Superior temporal gyrus (tissue), 1 donor: ENCODE measurements at regions not wholly inside any gene's neighbourhood (a gene's known extent, or its start where the extent isn't known, plus 50 kb on each side); places are given as distances from the start of the nearest gene placed in this dataset.

Experiments used
- DNase-seq: peaks from one replicate; pipeline ENCODE4 v3.0.0-alpha.2; 2016; ENCODE audit errors: extremely low spot score

DNA sequence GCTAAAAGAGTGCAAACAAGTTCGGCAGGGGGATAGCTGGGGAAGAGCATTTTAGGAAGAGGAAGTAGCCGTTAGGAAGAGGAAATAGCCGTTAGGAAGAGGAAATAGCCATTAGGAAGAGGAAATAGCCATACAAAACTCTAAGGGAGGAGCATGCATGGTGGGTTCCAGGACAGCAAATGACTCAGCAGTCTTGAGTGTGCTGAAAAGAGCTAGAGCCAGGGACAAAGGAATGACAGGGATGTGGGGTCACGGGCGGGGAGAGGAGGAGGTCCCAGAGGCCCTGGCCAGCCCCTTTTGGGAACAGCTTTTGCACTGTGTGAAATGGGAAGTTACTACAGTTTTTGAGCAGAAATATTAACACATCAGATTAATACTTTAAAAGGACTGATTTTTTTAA is 882.6 kb downstream of the TRIML1 start:
- DNase-seq, result no peak

DNA sequence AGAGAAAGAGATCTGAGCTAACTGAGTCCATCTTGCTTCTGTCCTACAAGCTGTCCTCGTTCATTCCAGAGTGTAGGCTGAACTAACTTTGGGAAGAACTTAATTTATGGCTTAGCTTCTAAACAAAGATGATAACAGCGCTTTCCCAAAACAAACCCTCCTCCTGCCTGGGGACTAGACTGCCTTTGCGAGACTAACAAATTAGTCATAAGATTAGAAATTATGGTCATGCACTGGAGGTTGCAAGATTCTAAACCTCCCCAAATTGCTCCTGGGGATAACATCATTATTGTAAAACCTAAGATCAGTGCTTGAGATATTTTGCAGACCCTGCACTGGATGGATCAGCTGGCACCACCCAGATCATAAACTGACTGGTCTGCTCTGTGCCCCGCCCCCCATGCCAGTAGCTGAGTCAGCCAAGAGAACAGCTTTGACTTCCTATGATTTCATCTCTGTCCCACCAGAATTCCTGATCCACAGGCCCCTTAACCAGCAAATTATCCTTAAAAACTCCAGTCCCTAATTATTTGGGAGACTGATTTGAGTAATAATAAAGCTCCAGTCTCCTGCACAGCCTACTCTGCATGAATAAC is 883.3 kb downstream of the TRIML1 start:
- DNase-seq, result no peak

DNA sequence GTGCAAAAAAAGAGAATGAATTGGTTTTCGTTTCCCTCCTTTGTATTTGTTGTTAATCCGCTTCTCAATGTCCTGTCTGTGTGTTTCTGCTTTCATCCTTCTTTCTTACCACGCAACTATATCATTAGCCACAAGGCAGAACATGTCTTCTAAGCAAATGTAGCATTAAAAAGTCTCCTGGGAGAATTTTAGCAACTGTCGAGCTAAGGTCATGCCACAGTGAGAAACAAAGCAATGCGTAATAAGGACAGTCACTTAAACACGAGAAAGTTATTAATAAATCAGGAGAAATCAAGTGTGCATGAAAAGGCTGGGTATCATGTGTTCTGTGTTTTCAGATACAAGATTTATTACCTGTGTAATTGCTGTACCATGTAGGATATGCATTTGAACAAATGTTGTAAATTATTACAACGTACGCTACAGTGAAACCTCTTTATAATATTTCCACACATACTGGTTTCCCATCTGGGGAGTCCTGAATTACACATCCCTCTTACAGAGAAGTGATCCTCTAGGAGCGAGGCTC is 890.8 kb downstream of the TRIML1 start:
- DNase-seq, result no peak

DNA sequence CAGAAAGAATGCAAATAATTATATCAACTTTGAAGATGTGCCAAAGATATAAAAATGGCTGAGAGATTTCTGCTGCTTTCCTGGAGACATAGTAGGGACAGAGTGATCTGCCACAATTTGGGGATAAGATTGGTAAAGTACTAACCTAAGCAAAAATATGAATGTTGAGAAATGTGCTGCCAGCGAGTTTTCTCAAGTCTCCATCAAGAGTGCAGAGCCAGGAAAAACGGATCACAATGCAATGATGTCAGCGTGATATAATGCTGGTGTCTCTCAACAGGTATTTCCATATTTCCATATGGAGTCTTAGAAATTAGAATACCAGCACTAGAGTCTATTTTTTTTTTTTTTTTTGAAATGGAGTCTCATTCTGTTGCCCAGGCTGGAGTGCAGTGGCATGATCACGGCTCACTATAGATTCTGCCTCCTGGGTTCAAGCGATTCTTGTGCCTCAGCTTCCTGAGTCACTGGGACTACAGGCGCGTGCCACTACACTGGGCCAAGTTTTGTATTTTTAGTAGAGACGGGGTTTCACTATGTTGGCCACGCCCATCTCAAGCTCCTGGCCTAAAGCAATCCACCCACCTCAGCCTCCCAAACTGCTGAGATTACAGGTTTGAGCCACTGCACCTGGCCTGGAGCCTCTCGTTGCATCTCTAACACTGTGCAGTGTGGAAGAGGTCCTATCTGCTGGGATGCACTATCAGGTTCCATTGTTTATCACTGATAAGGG is 893.5 kb downstream of the TRIML1 start:
- DNase-seq, result no peak

DNA sequence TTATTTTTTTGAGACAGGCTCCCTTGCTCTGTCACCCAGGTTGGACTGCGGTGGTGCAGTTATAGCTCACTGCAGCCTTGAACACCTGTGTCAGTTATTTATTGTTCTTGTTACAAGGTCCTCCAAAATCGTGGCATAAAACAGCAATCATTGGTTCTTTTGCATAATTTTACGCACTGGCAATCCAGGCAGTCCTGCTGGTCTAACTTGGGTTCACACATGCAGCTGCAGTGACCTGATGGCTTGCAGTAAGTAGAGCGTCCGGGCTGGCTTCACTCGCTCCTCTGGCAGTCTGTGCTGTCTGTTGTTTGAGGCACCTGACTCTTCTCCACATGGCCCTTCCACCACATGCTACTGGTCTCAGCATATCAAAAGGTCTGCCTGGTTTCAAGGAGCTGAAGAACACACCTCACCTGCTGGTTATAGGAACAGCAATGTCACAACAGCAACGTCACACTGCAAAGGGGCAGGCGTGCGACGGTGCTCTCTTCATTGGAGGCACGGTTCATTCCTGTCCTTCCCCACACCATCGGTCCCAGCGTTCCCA is 894.6 kb downstream of the TRIML1 start:
- DNase-seq, result no peak

DNA sequence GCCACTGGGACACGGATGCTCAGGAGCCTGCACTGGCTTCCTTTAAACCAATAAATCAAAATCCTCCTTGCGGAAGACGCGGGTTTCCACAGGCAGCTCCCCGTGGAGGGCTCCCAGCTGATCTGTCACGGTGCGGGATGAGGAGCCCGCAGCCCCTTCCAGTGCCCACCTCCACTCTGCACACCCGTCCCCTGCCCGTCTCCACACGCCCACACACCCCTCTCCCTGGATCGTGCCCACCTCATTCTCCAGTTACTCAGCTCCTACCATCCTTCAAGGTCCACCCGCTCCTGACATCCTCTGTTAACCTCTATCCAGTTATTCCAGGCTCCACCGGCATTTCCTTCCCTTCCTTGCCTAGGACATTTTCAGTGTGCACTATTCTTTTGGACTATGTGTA is 895.9 kb downstream of the TRIML1 start:
- DNase-seq, result no peak

DNA sequence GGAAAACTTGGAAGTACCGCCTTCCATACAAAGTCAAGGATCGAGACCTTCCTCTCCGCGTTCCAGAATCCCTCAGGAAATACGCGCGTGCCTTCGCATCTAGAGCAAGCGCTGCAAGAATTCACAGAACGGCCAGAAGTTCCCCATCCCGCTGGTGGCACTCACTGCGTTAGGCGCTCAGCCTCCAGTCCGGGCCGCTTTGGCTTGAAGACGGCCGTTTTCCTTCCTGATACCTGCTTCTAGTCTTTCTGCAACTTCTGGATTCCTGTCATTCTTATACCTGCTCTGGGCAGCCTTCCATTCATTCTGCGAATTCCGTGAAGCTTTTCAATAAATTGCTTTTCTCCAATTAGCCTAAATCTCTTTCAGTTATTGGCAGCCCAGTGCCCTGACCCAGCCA is 896.4 kb downstream of the TRIML1 start:
- no peak for DNase-seq

DNA sequence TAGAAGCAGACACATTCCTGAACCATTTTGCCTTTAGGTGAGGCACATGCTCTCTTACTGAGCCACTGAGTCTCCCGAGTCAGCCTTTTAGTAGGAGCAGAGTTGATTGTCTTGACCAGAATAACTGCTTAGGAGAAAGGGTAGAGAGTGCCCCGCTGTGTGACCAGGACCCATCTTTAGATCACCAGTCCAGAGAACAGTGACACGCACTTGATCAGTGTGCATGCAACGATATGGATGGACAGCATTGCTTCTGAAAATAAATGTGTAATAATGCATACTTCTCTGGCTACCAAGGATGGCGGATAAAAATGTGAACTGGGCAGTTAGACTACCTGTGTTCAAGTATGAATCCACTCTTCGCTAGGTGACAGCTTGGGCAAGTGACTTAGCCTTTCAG is 897.7 kb downstream of the TRIML1 start:
- DNase-seq, result no peak

DNA sequence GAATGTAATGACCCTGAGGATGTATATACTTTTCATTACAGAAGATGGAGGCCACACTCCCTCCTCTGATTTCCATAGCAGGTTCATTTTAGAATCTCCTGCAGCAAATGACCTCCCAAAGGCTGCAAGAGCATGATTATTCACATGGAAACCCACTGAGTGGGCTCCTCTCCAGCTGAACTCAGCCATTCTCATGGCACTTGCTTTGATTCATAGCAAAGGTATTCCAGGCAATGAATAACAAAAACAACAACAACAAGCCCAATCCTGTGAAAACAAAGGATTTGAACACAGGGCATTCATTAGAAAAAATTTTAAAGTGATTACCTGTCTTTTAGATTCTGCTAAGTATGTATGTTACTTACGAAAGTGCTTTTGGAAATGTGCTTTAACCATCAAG is 894.0 kb upstream of the FRG1 start:
- no peak for DNase-seq

DNA sequence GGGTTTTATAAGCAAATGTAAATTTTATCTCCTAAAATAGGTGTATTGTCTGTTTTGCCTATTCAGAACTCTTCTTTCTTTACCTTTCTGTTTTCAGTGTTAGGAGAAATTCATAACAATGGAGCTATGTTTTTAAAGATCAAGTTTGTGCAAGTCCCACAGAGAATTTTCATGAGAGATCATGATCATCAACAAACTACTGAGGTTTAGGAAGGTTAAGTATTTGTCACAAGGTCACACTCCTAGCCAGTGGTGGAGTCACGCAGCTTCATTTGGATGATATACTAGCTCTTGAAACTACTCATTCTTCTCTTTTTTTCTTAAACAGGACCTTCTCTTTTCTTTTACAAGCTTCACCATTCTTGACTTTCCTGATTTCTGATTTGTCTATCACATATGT is 892.6 kb upstream of the FRG1 start:
- no peak for DNase-seq

DNA sequence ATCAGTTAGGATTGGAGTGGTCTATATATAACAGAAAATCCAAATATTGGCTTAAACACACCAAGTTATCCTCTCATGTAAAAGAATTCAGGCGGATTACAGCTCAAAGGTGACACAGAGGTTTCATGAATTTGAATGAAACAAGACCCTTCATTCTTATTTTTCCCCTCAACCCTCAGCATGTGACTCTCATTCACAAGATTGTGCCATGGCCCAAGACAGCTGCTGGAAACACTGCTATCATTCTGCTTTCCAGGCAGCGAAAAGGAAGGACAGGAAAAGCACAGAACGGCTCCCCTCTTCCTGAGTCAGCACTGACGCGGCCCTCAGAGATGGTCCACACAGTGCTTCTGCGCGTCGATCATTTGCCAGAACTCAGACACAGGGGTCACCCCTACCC is 891.0 kb upstream of the FRG1 start:
- no peak for DNase-seq

DNA sequence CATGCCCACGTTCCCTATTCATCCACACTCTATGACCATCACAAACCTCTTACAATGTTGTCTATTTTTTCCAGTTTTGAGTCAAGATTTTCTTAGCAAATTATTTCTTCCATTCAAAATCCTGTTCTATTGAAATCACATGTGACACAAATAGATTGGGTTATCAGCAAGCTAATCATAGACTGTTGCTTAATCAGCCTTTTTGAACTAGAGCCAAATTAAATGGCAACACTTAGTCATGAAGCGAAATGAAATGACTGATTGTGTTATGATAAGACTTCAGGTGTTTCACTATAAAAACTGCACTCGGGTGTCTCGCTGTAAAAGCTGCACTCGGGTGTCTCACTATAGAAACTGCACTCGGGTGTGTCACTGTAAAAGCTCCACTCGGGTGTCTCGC is 890.0 kb upstream of the FRG1 start:
- DNase-seq, result no peak

DNA sequence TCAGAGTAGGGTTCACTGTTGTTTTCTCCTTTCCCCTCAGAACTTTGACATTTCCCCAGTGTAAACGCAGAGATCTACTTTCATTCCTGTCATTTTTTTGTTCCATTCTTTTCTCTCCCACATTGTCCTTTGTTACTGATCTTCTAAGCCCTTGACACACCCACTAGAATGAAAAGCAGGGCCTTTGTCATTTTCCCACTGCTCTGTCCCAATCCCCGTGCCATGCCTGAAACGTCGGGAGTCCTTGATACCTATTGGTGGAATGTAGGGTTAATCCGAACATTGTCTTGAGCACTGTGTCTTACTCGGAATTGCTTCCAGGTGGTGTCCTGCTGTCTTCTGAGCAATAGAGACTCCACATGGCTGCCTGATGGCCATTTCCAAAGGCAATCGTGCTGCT is 887.1 kb upstream of the FRG1 start:
- no peak for DNase-seq

DNA sequence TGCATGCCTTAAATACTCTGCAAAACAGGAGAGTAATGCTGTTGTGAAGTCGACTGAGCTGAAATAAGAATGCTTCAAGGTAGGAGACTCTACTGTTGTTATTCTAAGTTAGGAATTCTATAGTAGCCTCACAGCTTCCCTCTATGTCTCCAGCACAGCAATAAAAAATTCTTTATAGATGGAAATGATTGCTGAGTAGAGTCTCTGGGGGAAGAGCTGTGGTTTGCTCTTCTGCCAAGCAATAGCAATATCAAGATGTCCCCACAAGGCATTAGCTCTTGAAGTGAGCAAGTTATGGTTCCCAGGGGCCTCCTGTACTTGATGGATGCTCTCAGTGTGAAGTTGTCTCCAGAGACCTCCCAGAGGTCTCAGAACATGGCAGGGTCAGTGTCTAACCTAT is 880.6 kb upstream of the FRG1 start:
- no peak for DNase-seq

DNA sequence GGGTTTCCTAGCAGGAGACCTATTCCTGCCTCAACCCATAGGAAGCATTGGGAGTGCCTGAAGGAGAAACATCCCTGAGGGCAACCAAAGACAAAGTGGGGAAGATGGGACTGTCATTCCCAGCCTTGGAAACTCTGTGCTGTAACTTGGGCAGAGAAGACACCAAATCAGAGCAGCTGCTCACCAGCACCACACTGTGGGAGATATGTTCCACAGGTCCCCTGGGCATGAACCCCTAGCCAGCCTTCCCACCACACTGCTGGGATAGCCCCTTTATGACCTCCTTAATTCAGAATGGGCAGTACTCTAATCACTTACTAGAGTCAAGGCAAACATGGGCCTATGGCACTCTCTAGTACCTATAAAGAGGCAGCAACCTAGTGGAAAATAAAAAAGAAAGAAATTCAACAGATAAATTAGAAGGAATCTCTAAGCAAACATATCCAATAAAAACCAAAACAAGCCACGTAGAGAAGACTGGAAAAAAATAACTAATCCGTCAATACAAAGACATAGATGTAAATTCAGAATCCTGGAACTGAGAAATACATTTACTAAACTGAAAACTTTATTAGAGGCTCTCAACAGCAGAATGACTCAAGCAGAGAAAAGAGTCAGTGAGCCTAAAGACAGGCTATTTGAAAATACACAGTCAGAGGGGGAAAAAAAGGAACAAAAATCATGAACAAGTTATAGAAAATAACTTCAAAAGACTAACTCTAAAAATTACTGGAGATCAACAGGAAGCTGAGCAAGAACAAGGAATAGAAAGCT is 878.4 kb upstream of the FRG1 start:
- DNase-seq, result no peak

DNA sequence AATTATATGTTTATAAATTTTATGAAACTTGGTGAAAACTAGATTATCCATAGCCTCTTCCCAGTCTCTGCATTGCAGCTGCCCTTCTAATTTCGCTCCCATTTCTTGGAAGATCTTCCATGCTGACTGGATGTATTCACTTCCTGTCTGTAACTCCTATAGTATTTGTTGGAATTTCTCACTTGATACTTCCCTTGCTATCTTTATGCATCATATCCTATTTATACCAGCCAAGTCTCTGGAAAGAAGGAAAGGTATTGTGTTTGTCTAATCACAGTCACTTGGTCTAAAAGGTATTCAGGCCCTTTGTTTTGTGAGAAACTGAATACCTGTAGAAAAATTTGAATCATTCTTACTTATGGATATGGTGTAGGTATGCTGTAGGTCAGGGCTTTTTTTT is 870.9 kb upstream of the FRG1 start:
- no peak for DNase-seq

DNA sequence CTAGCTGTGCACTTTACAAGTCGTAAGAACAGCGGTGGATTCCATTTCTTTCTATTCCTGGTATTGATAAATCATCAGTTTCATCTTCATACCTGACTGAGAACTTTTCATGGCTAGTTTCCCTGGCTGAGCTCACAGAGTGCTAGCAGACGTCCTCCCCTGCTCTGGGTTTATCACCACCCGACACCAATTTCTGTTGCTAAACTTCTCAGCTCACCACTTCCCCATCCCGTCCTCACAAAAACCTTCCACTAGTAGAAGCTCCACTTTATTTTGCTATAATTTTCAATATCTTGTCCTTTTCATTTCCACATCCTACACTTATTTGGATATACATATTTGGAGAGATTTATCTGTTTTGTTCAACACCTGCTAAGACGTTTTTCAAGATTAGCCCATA is 869.4 kb upstream of the FRG1 start:
- no peak for DNase-seq

DNA sequence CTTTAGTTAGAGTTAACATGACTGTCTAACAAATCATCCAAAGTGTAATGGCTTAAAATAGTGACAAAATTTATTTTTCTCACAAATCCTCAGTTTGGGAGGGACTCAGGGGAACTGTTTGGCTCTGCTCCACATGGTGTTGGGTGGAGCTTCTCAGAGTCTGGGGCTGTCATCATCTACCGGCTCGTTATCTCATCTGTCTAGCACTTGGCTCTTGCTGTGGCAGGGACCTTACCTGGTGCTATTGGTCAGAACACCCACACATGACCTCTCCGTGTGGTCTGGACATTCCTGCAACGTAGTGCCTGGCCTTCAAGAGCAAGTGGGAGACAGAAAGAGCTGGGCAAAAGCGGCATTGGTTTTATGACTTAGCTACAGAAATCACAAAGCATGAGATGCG is 866.9 kb upstream of the FRG1 start:
- DNase-seq, result no peak

DNA sequence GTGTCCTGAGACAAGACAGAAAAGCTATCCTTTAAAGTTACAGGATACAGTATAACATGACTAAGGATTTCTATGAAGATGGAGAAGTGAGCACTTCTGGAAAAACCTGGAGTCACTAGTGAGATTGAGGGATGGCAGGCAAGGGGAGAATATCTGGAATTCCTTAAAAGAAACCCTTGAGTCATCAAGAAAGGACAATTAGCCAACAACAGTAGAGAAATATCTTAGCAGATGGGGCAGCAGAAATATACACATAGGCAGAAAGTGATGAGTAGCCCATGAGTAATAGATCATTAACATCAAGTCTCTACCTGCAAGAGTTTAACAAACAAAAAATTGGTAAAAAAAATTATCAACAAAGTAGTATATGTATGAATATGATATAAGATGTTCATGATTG is 858.8 kb upstream of the FRG1 start:
- DNase-seq, result no peak

DNA sequence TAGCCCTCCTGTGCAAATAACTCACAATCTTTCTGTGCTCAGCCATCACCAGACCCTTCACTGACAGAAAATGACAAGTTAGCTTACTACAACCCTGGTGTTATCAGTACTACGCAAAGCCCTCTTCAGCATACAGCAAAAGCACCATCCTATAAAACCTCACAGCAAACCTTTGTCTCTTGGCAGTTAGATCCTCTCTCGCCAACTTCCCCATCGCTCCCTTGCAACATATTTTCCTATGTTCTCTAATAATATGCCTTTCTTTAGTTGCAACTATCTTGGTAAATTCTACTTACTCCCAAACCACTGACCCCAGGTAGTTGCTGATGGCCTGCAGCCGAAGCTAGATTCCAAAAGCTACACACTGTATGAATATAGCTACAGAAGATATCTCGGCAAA is 856.9 kb upstream of the FRG1 start:
- DNase-seq, result no peak

DNA sequence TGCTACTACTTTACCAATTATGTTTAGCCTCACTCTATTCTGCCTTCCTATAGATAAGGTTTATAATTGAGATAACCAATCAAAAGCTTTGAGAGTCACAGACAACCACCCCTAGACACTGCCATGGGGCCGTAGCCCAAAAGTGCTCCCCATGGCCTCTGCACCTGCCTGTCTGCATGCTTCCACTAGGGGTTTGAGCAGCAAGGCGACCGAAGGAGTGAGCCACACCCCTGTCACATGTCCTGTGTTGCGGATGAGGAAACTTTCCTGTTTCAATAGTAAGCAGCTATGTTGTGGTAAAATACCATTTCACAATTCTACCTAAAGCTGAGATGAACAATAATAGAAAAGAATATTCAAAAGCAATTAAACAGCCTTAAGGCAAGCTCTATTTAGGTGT is 856.0 kb upstream of the FRG1 start:
- no peak for DNase-seq

DNA sequence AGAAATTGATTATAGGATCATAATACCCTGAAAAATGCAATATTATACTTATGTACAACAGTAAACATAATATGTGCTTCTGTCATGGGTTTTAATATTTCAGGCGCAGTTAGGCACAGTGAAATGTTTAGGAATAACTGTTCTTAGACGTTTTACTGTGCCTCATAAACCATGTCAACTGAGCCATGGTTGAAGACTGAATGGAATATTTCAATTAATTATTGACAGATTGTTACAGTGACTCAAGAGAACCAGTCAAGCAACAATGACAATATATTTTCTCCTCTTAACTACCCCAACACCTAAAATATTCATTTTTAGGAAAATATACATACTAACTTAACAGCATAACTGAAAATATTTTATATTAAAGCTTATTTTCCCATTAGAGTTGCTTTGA is 852.7 kb upstream of the FRG1 start:
- DNase-seq, result no peak

DNA sequence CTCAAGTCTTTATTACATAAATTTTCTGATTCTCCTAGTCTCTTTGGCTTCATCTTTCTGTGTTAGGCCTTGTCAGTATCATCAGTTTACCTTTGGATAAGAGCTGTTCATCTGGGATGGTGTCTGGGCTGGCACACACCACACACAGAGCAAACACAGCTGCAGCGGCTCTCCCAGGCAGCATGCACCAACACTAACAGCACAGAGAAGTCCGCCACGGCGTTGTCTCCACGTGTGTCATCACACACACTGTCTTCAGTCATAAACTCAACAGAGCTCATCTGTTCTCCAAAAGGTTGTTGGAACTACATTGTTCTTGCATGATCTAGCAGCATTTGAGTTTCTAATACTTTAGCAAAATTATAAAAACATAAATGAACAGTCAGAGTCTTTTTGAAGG is 851.9 kb upstream of the FRG1 start:
- DNase-seq, result no peak
